ENCODE measurements at regions not wholly inside any gene's neighbourhood (a gene's known extent, or its start where the extent isn't known, plus 50 kb on each side); places are given as distances from the start of the nearest gene placed in this dataset.

DNA sequence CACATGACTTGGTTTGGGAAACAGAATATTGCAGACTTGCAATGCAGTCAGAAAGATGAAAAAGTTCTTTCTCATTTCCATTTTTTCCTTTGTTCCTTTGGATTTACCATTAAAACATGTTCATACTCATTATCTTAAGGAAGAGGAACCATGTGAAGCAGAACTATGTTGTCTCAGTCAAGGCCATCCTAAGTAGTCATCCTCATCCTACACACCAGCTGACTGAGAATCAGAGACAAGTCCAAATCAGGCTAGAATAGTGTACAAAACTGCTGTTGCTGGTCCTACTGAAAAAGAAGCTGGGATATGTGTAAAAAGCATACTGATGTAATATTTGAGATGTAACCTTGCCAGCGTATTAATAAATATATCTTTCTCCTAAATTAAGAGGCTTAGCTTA lies 433.4 kb downstream of the SLITRK5 start:
- no peak overlapping the region for H3K4me3 ChIP-seq
- no peaks in the 10 kb centered on the region for H3K4me1 ChIP-seq (replicated peaks)
- intact Hi-C loops (cut with DNase I), result no loop called here
- WGBS, result 97% methylated on average over 1 of the region's 1 CpG
- no peak overlapping the region for H3K27ac ChIP-seq
- no peaks in the 10 kb centered on the region for H3K9me3 ChIP-seq
- no peak for TF ChIP-seq POLR2A (IDR thresholded peaks at IDR 0.05)
- TF ChIP-seq POLR2AphosphoS5 (IDR thresholded peaks at IDR 0.05), result no peak
- no peak for TF ChIP-seq CTCF (IDR thresholded peaks at IDR 0.05)
- H3K27me3 ChIP-seq (replicated peaks; ENCODE audit: insufficient read depth), result no peaks in the 10 kb centered on the region
- DNase-seq (ENCODE audit: low spot score), result no peak
- H3K36me3 ChIP-seq, result no peaks in the 10 kb centered on the region

GRCh38 chr13:88107570-88107969 lies 436.4 kb downstream of the SLITRK5 start:
- H3K4me1 ChIP-seq (replicated peaks), result no peaks in the 10 kb centered on the region
- H3K9me3 ChIP-seq, result no peaks in the 10 kb centered on the region
- TF ChIP-seq POLR2AphosphoS5 (IDR thresholded peaks at IDR 0.05), result no peak
- TF ChIP-seq POLR2A (IDR thresholded peaks at IDR 0.05), result no peak
- TF ChIP-seq CTCF (IDR thresholded peaks at IDR 0.05), result no peak
- intact Hi-C loops (cut with DNase I), result no loop called here
- no peak overlapping the region for H3K4me3 ChIP-seq
- H3K27me3 ChIP-seq (replicated peaks; ENCODE audit: insufficient read depth), result no peaks in the 10 kb centered on the region
- 86% methylated on average over 6 of the region's 6 CpGs for WGBS
- H3K36me3 ChIP-seq, result no peaks in the 10 kb centered on the region
- DNase-seq (ENCODE audit: low spot score), result no peak
- H3K27ac ChIP-seq, result no peak overlapping the region

DNA sequence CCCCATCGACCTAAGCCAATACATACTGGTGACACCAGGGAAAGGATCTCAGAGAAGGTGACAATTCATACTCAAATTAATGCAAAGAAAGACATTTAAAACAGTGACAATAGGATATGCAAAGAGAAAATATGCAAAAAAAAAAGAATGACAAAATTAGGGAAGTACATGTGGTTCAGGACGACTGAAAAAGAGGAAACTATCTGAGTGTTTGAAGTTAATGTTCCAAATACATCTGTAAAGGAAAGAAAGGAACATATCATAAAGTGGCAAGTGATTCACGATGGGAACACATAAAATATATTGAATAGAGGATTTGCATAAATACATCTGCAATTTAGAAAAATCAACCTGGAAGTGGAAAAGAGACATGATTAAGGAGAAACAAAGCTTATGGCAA lies 441.4 kb downstream of the SLITRK5 start:
- Histone ChIP-seq H3K9me3 (no peaks in the 10 kb centered on the region), H3K4me3 (no peak overlapping the region), H3K36me3 (no peaks in the 10 kb centered on the region), H3K4me1 (replicated peaks) (no peaks in the 10 kb centered on the region), H3K27me3 (replicated peaks; ENCODE audit: insufficient read depth) (no peaks in the 10 kb centered on the region), H3K27ac (no peak overlapping the region)
- TF ChIP-seq CTCF (IDR thresholded peaks at IDR 0.05) (no peak), POLR2A (IDR thresholded peaks at IDR 0.05) (no peak), POLR2AphosphoS5 (IDR thresholded peaks at IDR 0.05) (no peak)
- WGBS, result 48% methylated on average over 3 of the region's 3 CpGs
- DNase-seq (ENCODE audit: low spot score), result no peak
- intact Hi-C loops (cut with DNase I), result no loop called here

GRCh38 chr13:88115976-88116375 lies 444.8 kb downstream of the SLITRK5 start:
- 39% methylated on average over 2 of the region's 2 CpGs for WGBS
- H3K4me1 ChIP-seq (replicated peaks), result no peaks in the 10 kb centered on the region
- no peak overlapping the region for H3K4me3 ChIP-seq
- TF ChIP-seq POLR2A (IDR thresholded peaks at IDR 0.05) (no peak), CTCF (IDR thresholded peaks at IDR 0.05) (no peak), POLR2AphosphoS5 (IDR thresholded peaks at IDR 0.05) (no peak)
- no peaks in the 10 kb centered on the region for H3K9me3 ChIP-seq
- H3K27me3 ChIP-seq (replicated peaks; ENCODE audit: insufficient read depth), result no peaks in the 10 kb centered on the region
- DNase-seq (ENCODE audit: low spot score), result no peak
- H3K27ac ChIP-seq, result no peak overlapping the region
- H3K36me3 ChIP-seq, result no peaks in the 10 kb centered on the region
- intact Hi-C loops (cut with DNase I), result no loop called here

- 96% methylated on average over 3 of the region's 3 CpGs for WGBS
- no peak overlapping the region for H3K4me3 ChIP-seq
- no peaks in the 10 kb centered on the region for H3K4me1 ChIP-seq (replicated peaks)
- no peaks in the 10 kb centered on the region for H3K9me3 ChIP-seq
- H3K27ac ChIP-seq, result no peak overlapping the region
- no peak for TF ChIP-seq CTCF (IDR thresholded peaks at IDR 0.05)
- no peak for TF ChIP-seq POLR2AphosphoS5 (IDR thresholded peaks at IDR 0.05)
- no peak for TF ChIP-seq POLR2A (IDR thresholded peaks at IDR 0.05)
- H3K36me3 ChIP-seq, result no peaks in the 10 kb centered on the region
- intact Hi-C loops (cut with DNase I), result no loop called here
- H3K27me3 ChIP-seq (replicated peaks; ENCODE audit: insufficient read depth), result no peaks in the 10 kb centered on the region
- DNase-seq (ENCODE audit: low spot score), result no peak
Observed at GRCh38 chr13:88118952-88119351, 447.8 kb downstream of the SLITRK5 start.

Measured in prostate gland (tissue), 2 donors.